HUES6 (cell line): ENCODE measurements at regions not wholly inside any gene's neighbourhood (a gene's known extent, or its start where the extent isn't known, plus 50 kb on each side); places are given as distances from the start of the nearest gene placed in this dataset.

Experiments
- H3K27ac ChIP-seq: 2 replicates; pipeline ENCODE4 v1.7.0; 2013; ENCODE audit warnings: low read depth, mild to moderate bottlenecking, low read length, inconsistent platforms
- H3K27me3 ChIP-seq: 2 replicates; pipeline ENCODE4 v1.6.1; 2013; ENCODE audit warnings: low read length; ENCODE audit not compliant: control insufficient read depth, insufficient read depth
- H3K36me3 ChIP-seq: 2 replicates; pipeline ENCODE4 v1.6.1; 2013; ENCODE audit warnings: low read length; ENCODE audit not compliant: control insufficient read depth, insufficient read depth
- H3K4me1 ChIP-seq: 2 replicates; pipeline ENCODE4 v1.6.1; 2013; ENCODE audit warnings: low read length; ENCODE audit not compliant: control insufficient read depth, insufficient read depth
- H3K4me3 ChIP-seq: 2 replicates; pipeline ENCODE4 v1.5.1; 2013; ENCODE audit warnings: low read depth, low read length
- H3K9ac ChIP-seq: one replicate; pipeline ENCODE4 v1.6.1; 2013; ENCODE audit warnings: mild to moderate bottlenecking, low read length
- H3K9me3 ChIP-seq: 2 replicates; pipeline ENCODE4 v1.6.1; 2013; ENCODE audit warnings: low read depth, low read length; ENCODE audit not compliant: control insufficient read depth, insufficient read depth

DNA sequence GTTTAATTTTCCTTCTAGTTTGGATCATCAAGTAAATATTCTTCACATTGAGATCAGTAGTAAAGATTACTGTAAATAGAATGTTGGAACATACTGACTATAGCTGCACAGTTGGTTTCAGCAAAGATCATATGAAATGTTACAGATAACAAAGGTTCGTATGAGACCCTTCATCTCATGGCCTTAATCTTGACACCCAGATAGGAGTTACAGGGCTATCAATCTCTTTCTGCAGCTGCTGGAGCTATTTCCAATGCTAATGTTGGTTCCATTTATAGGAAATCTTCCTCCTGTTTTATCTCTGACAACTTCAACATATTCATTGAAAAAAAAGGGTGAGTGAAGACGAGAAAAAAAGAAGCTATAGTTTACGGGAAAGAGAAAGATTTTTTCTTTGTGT is 495.6 kb downstream of the JRKL start:
- H3K9ac ChIP-seq: no peak overlapping the region
- no peak overlapping the region for H3K27ac ChIP-seq
- no peak overlapping the region for H3K4me3 ChIP-seq
- no peaks in the 10 kb centered on the region for H3K27me3 ChIP-seq
- no peaks in the 10 kb centered on the region; the same call in 1 of the 2 replicates for H3K9me3 ChIP-seq
- H3K36me3 ChIP-seq: no peaks in the 10 kb centered on the region
- no peaks in the 10 kb centered on the region for H3K4me1 ChIP-seq

DNA sequence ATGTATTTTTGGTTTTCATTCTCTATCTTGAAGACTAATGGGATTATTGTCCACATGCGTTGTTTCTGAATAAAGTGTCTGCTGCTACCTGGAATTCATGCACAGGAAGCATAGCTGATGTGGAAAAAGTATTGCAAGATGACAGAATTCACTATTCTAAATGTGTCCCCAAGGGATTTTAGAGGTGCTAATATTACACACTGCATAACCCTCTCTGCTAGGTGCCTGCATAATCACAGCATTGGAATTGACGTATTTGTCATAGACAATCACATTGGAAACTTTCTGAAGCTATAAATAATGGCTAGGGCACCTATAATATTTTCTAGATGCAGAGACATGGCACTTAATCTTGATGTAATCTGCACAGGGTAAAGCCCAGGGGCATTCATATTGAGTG is 496.1 kb downstream of the JRKL start:
- no peaks in the 10 kb centered on the region; the same call in 1 of the 2 replicates for H3K9me3 ChIP-seq
- no peak overlapping the region for H3K9ac ChIP-seq

DNA sequence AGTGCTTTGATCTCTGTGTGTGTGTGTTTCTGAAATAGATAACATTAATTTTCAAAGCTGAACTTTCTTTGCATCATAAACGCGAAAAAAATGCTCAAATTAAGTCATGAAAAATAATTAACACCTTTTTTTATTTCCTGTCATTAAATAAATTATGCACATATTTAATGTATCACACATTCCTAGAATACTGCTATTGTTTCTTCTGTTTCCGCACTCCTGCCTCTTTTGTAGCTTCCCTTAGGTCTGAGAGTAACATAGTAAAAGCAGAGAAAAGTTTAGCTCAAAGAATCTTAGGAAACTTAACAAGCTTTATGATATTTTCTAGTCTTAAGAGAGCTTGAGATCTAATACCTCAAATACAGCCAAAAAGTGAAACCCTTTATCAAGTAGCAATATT is 504.2 kb downstream of the JRKL start:
- H3K4me1 ChIP-seq: peaks cover 11% of the 10 kb centered on the region
- no peak overlapping the region for H3K4me3 ChIP-seq
- H3K27ac ChIP-seq: peak overlapping the region; percentile 86

More for the DNA sequence above, 496.1 kb downstream of the JRKL start:
- H3K27me3 ChIP-seq: no peaks in the 10 kb centered on the region
- no peaks in the 10 kb centered on the region for H3K4me1 ChIP-seq
- H3K27ac ChIP-seq: no peak overlapping the region
- no peak overlapping the region for H3K4me3 ChIP-seq
- no peaks in the 10 kb centered on the region for H3K36me3 ChIP-seq

DNA sequence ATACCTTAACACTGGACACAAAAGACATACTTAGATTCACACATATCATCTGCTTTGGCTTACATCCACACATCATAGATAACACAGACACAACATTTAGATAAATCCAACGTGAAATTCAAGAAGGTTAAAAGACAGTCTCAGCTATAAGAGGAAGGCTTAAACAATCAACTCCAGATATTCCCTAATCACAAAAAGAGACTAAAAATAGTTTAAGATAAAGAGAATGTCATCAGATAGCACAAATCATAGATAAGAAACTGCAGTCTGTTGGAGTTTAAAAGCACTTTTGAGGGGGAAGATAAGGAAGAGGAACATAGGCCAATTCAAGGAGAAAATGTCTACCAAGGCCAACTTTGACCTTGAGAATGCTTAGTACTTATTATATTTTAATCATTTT is 504.8 kb downstream of the JRKL start:
- H3K27me3 ChIP-seq: no peaks in the 10 kb centered on the region
- H3K4me3 ChIP-seq: no peak overlapping the region
- H3K9me3 ChIP-seq: no peaks in the 10 kb centered on the region
- H3K27ac ChIP-seq: peak overlapping the region; percentile 86
- H3K36me3 ChIP-seq: no peaks in the 10 kb centered on the region
- peaks cover 11% of the 10 kb centered on the region for H3K4me1 ChIP-seq
- H3K9ac ChIP-seq: peak overlapping the region; percentile 31

More for the DNA sequence above, 504.2 kb downstream of the JRKL start:
- H3K9me3 ChIP-seq: no peaks in the 10 kb centered on the region
- peak overlapping the region; percentile 31 for H3K9ac ChIP-seq
- H3K36me3 ChIP-seq: no peaks in the 10 kb centered on the region
- H3K27me3 ChIP-seq: no peaks in the 10 kb centered on the region

DNA sequence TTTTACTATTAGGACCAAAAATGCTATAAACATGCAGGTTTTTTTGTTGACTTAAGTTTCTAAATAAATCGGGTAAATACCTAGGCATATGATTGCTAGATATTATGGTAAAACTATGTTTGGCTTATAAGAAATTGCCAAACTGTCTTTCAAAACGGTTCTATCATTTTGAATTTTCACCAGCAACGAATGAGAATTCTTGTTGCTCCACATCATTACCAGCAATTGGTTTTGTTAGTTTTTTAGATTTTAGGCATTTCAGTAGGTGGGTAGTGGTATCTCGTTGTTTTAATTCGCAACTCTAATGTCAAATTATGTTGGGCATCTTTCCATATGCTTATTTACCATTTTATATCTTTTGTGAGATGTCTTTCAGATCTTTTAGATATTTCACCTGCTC is 510.2 kb downstream of the JRKL start:
- Histone ChIP-seq H3K9me3 (no peaks in the 10 kb centered on the region), H3K27ac (no peak overlapping the region)

DNA sequence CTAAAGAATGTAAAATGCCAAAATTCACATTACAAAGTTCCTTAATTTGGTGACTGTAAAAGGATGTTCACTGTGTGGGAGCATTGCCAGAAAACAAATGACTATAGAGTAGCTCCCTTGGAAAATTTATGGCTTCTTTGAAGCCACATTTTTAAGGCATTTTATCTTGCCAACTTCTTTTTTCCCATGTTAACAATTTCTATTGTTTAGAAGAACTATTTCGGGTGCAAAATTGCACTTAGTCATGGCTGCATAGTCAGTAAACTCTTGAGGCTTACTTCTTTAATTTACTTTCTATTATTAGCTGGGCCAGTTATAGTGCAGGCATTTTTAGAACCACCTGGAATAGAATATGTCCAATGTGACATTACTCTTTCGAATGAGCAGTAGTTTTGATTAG is 515.3 kb downstream of the JRKL start:
- Histone ChIP-seq H3K27me3 (no peaks in the 10 kb centered on the region), H3K9ac (no peak overlapping the region), H3K4me1 (no peaks in the 10 kb centered on the region), H3K27ac (no peak overlapping the region), H3K4me3 (no peak overlapping the region), H3K36me3 (no peaks in the 10 kb centered on the region), H3K9me3 (no peaks in the 10 kb centered on the region)

More for the DNA sequence above, 510.2 kb downstream of the JRKL start:
- no peaks in the 10 kb centered on the region for H3K4me1 ChIP-seq
- no peak overlapping the region for H3K9ac ChIP-seq
- H3K27me3 ChIP-seq: no peaks in the 10 kb centered on the region
- no peak overlapping the region for H3K4me3 ChIP-seq
- H3K36me3 ChIP-seq: no peaks in the 10 kb centered on the region

DNA sequence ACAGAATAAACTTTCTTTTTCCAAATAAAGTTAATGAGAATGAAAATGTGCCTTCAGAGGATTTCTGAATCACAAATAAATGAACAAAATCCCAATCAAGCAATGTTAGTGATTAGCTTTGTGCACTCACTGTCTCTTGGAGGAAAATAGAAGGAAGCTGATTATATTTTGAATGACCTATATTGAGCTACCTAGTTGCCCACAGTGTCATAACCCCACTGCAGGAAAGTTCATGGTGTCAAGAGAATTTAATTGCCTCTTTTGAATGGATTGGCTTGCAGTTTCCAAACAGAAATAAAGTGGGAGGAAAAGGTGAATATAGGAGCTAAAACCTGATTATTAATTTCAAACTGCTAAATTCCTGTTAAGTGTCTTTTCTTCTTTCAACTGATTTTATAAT is 515.9 kb downstream of the JRKL start:
- H3K27me3 ChIP-seq: no peaks in the 10 kb centered on the region
- no peaks in the 10 kb centered on the region for H3K9me3 ChIP-seq
- H3K36me3 ChIP-seq: no peaks in the 10 kb centered on the region
- H3K9ac ChIP-seq: no peak overlapping the region
- H3K4me1 ChIP-seq: no peaks in the 10 kb centered on the region
- no peak overlapping the region for H3K4me3 ChIP-seq
- no peak overlapping the region for H3K27ac ChIP-seq

DNA sequence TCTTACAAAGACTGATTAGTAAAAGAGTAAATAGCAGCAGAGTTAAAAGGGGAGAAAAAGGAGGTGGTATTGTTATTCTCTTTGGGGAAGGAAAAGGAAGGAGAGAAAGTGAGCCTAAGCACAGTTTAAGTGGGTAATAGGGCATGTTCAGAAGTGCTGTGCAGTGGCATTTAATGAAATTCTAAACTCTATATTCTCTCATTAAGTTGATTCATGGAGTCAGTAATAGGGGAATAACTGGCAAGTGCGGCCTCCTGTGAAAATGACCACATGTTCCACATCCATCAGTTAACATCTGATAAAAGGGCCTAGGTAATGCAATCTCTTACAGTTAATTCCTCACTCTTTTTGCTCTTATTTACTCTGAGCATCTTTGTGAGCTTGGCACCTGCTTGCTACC is 516.7 kb downstream of the JRKL start:
- Histone ChIP-seq H3K27ac (no peak overlapping the region), H3K9ac (no peak overlapping the region), H3K27me3 (no peaks in the 10 kb centered on the region), H3K4me3 (no peak overlapping the region), H3K4me1 (no peaks in the 10 kb centered on the region), H3K36me3 (no peaks in the 10 kb centered on the region), H3K9me3 (no peaks in the 10 kb centered on the region)

DNA sequence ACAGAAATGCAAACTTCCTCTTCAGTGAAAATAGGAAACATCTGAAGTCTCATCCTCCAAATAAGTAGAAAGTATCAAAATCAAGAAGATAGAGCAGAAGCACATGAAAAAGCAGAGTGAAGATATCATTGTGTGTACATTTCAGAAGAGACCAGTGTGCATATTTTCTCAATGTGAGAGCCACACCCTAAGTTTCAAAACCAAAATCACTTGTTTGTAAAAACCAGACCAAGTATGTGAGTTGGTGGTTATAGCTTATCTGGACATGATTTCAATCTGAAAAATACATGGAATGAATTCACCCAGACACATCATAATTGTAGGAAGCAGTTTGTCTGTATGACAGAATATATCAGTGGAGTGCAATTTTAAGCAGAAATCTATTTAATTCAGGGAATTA is 536.0 kb downstream of the JRKL start:
- no peaks in the 10 kb centered on the region for H3K36me3 ChIP-seq
- H3K4me1 ChIP-seq: no peaks in the 10 kb centered on the region
- no peaks in the 10 kb centered on the region for H3K9me3 ChIP-seq
- no peak overlapping the region for H3K4me3 ChIP-seq
- H3K27ac ChIP-seq: no peak overlapping the region
- H3K27me3 ChIP-seq: no peaks in the 10 kb centered on the region
- H3K9ac ChIP-seq: no peak overlapping the region

DNA sequence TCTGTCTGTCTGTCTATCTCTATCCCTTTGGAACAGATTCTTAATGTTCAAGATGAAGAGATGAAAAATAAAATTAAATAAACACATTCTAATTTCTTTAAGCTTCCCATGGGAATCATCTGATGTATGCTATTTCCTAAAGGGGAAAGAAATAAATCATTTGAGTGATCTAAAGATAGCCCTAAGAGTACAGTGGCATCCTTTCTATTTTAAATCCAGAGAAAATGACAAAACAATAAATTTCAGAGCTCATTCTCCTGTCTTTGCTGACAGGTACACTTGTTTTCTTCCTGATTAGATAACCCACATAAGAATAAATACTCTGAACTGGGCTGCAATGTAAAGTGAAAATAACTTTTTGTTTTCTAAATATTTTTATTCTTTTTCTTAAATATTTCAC is 550.4 kb downstream of the JRKL start:
- H3K27ac ChIP-seq: no peak overlapping the region
- no peaks in the 10 kb centered on the region for H3K36me3 ChIP-seq
- H3K27me3 ChIP-seq: no peaks in the 10 kb centered on the region
- no peaks in the 10 kb centered on the region for H3K4me1 ChIP-seq
- no peak overlapping the region for H3K4me3 ChIP-seq
- H3K9ac ChIP-seq: no peak overlapping the region
- H3K9me3 ChIP-seq: no peaks in the 10 kb centered on the region

DNA sequence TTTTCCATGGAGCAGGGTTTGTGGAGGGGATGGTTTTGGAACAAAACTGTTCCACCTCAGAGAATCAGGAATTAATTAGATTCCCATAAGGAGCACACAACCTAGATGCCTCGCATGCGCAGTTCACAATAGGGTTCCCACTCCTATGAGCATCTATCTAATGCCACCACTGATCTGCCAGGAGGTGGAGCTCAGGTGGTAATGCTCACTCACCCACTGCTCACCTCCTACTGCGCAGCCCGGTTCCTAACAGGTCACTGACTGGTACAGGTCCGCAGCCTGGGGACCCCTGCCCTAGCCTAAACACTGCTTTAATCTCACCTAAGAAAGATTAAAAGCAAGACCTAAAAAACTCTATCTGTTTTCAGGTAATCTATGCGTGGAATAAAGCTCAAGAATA is 553.0 kb downstream of the JRKL start:
- no peaks in the 10 kb centered on the region for H3K9me3 ChIP-seq
- H3K36me3 ChIP-seq: no peaks in the 10 kb centered on the region
- no peak overlapping the region for H3K9ac ChIP-seq
- no peaks in the 10 kb centered on the region for H3K4me1 ChIP-seq
- no peak overlapping the region for H3K27ac ChIP-seq
- H3K27me3 ChIP-seq: no peaks in the 10 kb centered on the region
- no peak overlapping the region for H3K4me3 ChIP-seq

DNA sequence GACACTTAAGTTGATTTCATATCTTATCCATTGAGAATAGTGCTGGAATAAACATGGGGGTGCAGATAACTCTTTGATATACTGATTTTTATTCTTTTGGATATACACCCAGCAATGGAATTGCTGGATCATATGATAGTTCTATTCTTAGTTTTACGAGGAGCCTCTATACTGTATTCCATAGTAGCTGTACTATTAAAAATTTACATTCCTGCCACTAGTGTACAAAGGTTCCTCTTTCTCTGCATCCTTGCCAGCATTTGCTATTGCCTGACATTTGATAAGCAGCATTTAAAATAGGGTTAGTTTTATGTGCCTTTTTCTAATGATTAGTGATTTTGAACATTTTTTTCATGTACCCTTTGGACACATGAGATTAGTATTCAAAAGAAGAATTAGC is 554.2 kb downstream of the JRKL start:
- H3K36me3 ChIP-seq: no peaks in the 10 kb centered on the region
- no peaks in the 10 kb centered on the region for H3K9me3 ChIP-seq
- H3K27me3 ChIP-seq: no peaks in the 10 kb centered on the region
- H3K4me1 ChIP-seq: no peaks in the 10 kb centered on the region
- no peak overlapping the region for H3K9ac ChIP-seq
- no peak overlapping the region for H3K4me3 ChIP-seq
- no peak overlapping the region for H3K27ac ChIP-seq
